Left lung (tissue), 4 donors: ENCODE measurements at regions not wholly inside any gene's neighbourhood (a gene's known extent, or its start where the extent isn't known, plus 50 kb on each side); places are given as distances from the start of the nearest gene placed in this dataset.

Experiments used
- ATAC-seq: fragments of 200-7000 bp; cut with Tn5 transposase; one replicate; pipeline ENCODE4 v1.9.1; 2020; ENCODE audit warnings: moderate library complexity
- DNase-seq, 4 donors: peaks; one replicate each; pipeline ENCODE4 v3.0.0-alpha.2; 2013 to 2020
- H3K27ac ChIP-seq, 2 donors: fragments of 200-600 bp; sonication (generic) in 1 of 2; one replicate each; pipeline versions ENCODE4 v1.5.0 to v1.8.0; 2020 to 2021
- H3K27me3 ChIP-seq, 2 donors: fragments of 200-600 bp; sonication (generic) in 1 of 2; one replicate each; pipeline versions ENCODE4 v1.5.0 to v1.8.0; 2020 to 2021
- H3K36me3 ChIP-seq, 2 donors: fragments of 200-600 bp; sonication (generic) in 1 of 2; one replicate each; pipeline versions ENCODE4 v1.5.0 to v1.8.0; 2020 to 2021
- H3K4me1 ChIP-seq, 2 donors: fragments of 200-600 bp; one replicate each; pipeline ENCODE4 v1.8.0; 2021
- H3K4me3 ChIP-seq, 2 donors: fragments of 200-600 bp; sonication (generic) in 1 of 2; one replicate each; pipeline versions ENCODE4 v1.5.0 to v1.8.0; 2020 to 2021; ENCODE audit warnings: mild to moderate bottlenecking in 1 of 2
- H3K9me3 ChIP-seq, 2 donors: fragments of 200-600 bp; sonication (generic) in 1 of 2; one replicate each; pipeline versions ENCODE4 v1.5.0 to v1.8.0; 2020 to 2021
- CTCF ChIP-seq, 2 donors: fragments of 200-600 bp; sonication (generic) in 1 of 2; IDR thresholded peaks; one replicate each; pipeline versions ENCODE4 v1.5.0 to v1.8.0; 2021; ENCODE audit warnings: antibody characterized with exemption in 2 of 2
- intact Hi-C, 2 donors: fragments of 100-400 bp; cut with DNase I; formaldehyde crosslinking; loops; one replicate each; pipeline versions ENCODE4 v1.11.2 to v1.14.2; 2022
- donor health status: DM: no; HTN: yes; CAD: no.
- donor health status: DM: no; HTN: no; CAD: no.

GRCh38 chr3:95352471-95352870 is 1289.6 kb downstream of the NSUN3 start:
- DNase-seq = no peak
- Histone ChIP-seq H3K4me1 (no peaks in the 10 kb centered on the region), H3K9me3 (no peaks in the 10 kb centered on the region), H3K27ac (no peak overlapping the region), H3K27me3 (no peaks in the 10 kb centered on the region), H3K4me3 (no peak overlapping the region), H3K36me3 (no peaks in the 10 kb centered on the region)
- intact Hi-C loops = no loop called here
- no peak for TF ChIP-seq CTCF (IDR thresholded peaks at IDR 0.05)
- no peak for ATAC-seq

GRCh38 chr3:95354489-95354888 is 1291.6 kb downstream of the NSUN3 start:
- ATAC-seq (no peak), DNase-seq (no peak)
- intact Hi-C loops = no loop called here
- Histone ChIP-seq H3K27ac (no peak overlapping the region), H3K36me3 (no peaks in the 10 kb centered on the region), H3K4me3 (no peak overlapping the region), H3K27me3 (no peaks in the 10 kb centered on the region), H3K9me3 (no peaks in the 10 kb centered on the region), H3K4me1 (no peaks in the 10 kb centered on the region)
- no peak for TF ChIP-seq CTCF (IDR thresholded peaks at IDR 0.05)

- Histone ChIP-seq H3K9me3 (no peaks in the 10 kb centered on the region), H3K4me1 (no peaks in the 10 kb centered on the region), H3K27ac (no peak overlapping the region), H3K36me3 (no peaks in the 10 kb centered on the region), H3K27me3 (no peaks in the 10 kb centered on the region), H3K4me3 (no peak overlapping the region)
- intact Hi-C loops = no loop called here
- ATAC-seq (no peak), DNase-seq (no peak)
- TF ChIP-seq CTCF (IDR thresholded peaks at IDR 0.05) = no peak
Observed at GRCh38 chr3:95356764-95357501, 1294.1 kb downstream of the NSUN3 start.

- TF ChIP-seq CTCF (IDR thresholded peaks at IDR 0.05) = no peak
- Histone ChIP-seq H3K27me3 (no peaks in the 10 kb centered on the region), H3K9me3 (peaks cover 0 to 15% of the 10 kb centered on the region in 2 donors), H3K36me3 (no peaks in the 10 kb centered on the region), H3K4me1 (no peaks in the 10 kb centered on the region), H3K27ac (no peak overlapping the region), H3K4me3 (no peak overlapping the region)
- intact Hi-C loops = no loop called here
- no peak for DNase-seq
- no peak for ATAC-seq
Observed at GRCh38 chr3:95387242-95388021, 1324.6 kb downstream of the NSUN3 start.

- intact Hi-C loops = no loop called here
- Histone ChIP-seq H3K4me3 (no peak overlapping the region), H3K36me3 (no peaks in the 10 kb centered on the region), H3K4me1 (no peaks in the 10 kb centered on the region), H3K9me3 (peaks cover 0 to 13% of the 10 kb centered on the region in 2 donors), H3K27me3 (no peaks in the 10 kb centered on the region), H3K27ac (no peak overlapping the region)
- no peak for TF ChIP-seq CTCF (IDR thresholded peaks at IDR 0.05)
- DNase-seq = no peak
- ATAC-seq = no peak
Observed at GRCh38 chr3:95389725-95390313, 1327.0 kb downstream of the NSUN3 start.
